Epidermal melanocyte (primary cell): ENCODE measurements at regions not wholly inside any gene's neighbourhood (a gene's known extent, or its start where the extent isn't known, plus 50 kb on each side); places are given as distances from the start of the nearest gene placed in this dataset.
"Not testable (repeated sequence)": the region's sequence is repeated elsewhere in the genome, so short reads cannot be mapped to it uniquely, and the experiment has no call there.

ENCODE experiments used
- DNase-seq: peaks from one replicate; pipeline ENCODE4 v3.0.0; 2011; ENCODE audit warnings: low spot score; ENCODE audit not compliant: insufficient read length

DNA sequence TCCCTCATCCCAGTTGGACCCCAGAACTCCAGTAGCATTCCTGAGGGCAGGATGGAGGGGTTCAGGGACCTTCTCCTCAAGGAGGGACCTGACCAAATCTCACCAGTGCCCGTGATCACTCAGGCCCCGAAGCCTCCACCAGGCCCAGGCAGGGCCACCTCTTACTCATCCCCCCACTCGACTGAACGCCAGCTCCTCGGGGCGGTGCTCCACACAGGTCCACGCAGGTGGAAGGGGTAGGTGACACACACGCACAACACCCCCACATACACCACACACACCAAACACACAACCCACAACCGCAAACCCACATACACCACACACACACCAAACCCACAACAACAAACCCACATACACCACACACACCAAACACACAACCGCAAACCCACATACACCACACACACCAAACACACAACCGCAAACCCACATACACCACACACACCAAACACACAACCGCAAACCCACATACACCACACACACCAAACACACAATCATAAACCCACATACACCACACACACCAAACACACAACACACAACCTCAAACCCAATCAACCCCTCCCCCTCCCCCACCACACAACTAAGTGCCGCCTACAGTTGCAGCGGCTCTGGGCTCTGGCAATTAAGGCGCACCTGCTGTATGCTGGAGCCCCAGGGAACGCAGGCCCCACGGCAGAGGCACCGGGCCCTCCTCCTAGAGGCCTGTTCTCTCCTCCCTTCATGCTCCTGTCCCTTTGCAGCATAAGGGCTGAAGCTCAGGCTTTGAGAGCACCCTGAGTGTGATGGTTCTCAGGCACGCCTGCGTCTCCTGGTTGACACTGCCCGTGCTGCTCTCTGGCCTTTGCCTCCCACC, 1318.1 kb downstream of the TBC1D22A start:
- no peak for DNase-seq

DNA sequence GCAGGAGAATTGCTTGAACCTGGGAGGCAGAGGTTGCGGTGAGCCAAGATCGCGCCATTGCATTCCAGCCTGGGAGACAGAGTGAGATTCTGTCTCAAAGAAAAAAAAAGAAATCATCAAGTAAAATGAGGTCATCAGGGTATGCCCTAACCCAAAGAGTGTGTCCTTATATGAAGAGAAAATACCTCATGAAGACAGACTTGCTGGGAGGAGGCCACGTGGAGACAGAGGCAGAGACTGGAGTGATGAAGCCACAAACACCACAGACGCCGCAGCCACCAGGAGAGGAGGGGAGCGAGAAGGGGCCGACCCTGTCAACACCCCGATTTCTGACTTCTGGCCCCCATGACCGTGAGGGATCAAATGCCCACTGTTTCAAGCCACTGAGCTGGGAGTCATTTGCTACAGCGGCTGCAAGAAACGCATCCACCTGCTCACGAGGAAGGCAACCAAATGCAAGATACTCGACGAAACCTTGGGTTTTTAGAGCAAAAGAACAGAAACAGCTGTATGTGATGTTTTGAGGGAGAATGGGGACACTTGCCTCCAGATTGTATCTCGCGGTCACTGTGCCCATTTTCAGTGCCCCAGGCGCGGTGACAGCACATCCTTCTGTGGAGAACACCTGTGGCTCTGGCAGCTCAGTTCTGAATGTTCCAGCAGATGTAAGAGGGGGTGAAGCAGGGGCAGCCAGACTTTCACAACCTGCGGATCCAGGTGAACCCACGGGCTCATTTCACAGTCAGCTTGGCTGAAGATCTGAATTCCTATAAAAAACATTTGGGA, 1317.2 kb downstream of the TBC1D22A start:
- no peak for DNase-seq

DNA sequence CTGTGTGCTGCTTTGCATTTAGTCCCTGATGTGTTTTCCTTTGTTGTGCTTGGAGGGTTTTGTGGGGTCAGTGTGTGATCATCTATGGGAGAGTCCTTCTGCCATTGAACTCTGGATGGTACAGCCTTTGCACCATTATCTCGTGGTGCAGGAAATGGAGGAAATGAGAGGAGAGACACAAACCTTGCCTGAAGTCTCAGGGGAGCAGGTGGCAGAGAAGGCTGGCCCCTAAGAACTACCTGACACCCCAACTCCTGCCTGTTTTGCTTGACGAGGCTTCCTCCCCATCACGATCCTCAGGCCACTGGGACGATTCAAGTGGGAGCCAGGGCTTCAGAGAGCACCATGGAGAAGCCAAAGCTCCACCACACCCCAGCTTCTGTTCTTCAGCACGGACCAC, 1316.4 kb downstream of the TBC1D22A start:
- DNase-seq = no peak

DNA sequence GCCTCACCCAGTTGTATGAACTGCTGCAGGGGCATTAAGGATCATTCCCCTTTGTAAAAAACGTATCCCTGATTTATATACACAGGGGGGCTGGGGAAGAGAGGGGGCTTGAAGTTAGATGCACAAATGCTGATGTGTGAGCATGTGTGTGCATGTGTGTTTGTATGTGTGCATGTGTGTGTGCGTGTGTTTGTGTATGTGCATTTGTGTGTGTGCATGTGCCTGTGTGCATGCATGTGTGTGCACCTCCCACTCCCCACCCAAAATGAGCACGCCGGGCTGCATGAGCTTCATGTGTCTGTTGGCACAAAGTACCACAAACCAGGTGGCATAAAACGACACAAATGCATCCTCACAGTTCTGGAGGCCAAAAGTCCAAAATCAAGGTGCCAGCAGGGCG, 1315.2 kb downstream of the TBC1D22A start:
- DNase-seq = no peak

DNA sequence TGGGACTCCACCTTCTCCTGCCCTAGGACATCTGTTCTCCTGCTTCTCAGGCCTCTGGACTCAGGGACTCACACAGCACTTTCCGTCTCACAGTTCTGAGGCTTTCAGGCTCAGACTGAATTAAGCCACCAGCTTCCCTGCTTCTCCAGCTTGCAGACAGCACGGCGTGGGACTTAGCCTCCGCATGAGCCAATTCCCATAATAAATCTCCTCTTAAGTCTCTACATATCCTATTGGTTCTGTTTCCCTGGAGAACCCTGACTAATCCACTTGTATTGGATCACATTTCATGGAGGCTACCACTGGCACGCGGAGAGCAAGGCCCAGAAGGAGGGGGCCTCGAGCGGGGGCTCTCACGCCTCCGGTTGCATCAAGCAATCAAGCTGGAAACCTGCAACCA, 1313.6 kb downstream of the TBC1D22A start:
- no peak for DNase-seq

DNA sequence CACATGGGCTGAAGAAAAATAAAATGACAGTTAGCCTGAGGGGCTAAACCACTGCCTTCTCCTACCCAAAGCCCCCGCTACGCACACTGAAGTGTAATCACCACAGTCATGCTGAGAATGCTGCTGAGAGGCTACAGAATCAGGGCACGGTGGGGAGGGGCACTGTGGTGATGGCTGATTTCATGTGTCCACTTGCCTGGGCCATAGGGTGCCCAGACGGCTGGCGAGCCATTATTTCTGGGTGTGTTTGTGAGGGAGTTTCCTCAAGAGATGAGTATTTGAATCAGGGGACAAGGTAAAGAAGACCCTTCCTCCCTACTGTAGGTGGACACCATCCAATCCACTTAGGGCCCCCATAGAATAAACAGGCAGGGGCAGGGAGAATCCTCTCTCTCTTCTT, 1313.2 kb downstream of the TBC1D22A start:
- DNase-seq = no peak

DNA sequence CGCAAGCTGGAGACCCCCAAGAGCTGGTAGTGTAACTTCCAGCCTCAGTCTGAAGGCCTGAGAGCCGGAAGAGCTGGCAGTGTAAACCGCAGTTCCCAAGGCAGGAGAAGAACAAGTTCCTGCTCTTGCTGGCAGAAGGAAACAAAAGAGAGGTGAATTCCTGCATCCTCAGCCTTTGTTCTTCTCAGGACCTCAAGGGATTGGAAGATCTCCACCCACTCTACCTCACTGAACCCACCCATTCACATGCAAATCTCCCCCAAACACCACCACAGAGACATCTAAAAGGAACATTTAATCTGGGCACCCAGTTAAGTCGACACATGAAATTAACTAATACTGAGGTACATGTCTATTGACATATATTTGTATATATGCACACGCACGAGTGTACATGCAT, 1310.3 kb downstream of the TBC1D22A start:
- no peak for DNase-seq

DNA sequence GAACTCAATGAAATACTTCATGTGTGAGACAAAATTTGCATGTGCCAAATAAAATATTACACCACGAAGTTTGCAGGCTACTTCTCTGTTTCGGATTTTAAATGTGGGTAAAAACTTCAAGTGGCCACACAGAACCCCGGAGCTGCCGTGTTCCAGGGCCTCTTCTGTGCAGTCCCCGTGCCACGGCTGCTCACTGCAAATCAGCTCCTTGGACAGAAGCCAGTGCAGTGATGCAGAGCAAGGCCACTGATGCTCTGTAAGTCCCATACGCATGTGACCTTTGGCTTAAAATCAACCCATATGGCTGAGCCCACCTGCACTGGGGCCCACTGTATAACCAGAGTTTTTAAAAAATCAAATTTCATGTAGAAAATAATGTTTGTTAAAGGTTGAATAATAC, 1309.4 kb downstream of the TBC1D22A start:
- no peak for DNase-seq

DNA sequence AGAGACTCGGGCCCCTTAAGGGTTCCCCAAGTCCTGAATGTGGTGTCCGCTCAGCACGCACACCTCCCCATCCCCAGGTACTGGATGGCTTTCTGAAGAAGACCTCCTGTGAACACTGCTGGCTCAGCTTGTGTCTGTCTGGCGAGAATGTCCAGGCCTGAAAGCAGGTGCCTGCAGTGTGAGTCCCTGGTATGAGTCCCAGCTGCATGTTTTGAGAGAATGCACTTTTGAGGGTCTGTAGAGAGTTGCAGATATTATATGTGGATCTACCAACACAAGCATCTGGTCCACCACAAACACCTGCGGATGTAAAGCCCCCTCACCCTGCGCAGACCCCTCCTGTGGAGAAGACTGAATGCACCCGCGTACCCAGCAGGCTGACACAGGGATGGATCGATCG, 1308.9 kb downstream of the TBC1D22A start:
- DNase-seq = no peak

DNA sequence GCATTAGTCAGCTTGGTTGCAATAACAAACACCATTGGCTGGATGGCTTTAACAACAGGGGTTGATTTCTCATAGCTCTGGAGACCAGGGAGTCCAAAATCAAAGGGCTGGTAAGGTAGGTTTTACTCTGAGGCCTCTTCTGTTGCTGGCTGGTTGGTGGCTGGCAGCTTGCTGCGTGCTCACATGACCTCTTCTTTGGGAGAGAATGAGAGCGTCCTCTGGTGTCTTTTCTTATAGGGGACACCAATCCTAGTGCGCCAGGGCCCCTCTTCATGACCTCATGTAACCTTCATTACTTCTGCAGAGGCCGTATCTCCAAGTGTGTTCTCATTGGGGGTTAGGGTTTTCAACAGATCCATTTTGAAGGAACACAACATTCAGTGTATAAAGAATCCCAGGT, 1308.3 kb downstream of the TBC1D22A start:
- no peak for DNase-seq

DNA sequence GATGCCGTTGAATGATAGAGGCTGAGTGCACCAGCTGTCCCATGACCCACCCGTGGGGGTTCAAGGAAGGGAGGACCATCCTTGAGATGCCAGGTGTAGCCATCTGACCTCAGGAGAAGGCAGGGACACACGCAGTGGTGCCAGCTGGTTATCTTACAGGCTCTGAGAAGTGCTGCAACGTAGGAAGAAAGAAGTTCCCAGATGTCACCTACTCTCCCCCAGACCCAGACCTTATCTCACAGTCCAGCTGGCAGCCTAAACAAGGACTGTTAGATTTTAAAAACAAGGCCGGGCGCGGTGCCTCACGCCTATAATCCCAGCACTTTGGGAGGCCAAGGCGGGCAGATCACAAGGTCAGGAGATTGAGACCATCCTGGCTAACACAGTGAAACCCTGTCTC, 1307.6 kb downstream of the TBC1D22A start:
- DNase-seq = no peak

DNA sequence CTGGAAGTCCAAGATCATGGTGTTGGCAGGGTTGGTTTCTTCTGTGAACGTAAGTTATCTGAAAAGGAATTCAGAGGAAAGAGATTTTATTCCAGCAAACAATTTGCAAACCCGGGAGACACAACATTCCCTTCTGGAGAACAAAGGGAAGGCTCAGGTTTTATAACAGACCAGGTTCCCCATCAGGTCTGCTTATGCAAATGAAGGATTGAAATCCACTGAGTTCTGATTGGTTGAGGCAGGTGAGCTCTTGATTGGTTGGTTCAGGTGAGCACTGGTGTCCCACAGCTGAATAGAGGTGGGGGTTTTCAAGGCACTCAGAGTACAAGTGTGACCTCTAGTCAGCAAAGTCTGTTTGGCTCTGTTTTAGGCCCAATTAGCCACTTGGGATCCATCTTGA, 1306.8 kb downstream of the TBC1D22A start:
- no peak for DNase-seq

DNA sequence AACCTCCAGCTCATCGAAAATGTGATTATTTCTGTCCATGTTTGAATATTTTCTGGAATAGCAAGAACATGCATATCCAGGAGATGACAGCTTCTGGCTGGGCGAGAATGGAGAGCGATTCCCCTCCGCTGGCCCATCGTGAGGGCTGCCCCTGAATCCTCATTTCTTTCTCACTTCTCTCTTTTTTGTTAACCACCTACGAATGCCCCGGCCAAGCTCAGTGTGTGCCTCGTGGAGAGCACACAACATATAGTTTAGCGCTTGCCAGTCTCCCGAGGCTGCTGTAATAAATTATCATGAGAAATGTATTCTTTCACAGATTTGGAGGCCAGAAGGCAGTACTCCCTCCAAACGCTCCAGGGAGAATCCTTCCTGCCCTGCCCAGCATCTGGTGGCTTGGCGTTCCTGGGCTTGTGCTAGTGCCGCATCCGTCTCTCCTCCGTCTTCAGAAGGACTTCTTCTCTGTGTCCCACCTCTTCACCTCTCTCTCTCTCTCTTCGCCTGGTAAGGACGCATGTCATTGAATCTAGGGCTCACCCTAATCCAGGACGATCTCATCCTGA, 1306.0 kb downstream of the TBC1D22A start:
- DNase-seq = no peak

DNA sequence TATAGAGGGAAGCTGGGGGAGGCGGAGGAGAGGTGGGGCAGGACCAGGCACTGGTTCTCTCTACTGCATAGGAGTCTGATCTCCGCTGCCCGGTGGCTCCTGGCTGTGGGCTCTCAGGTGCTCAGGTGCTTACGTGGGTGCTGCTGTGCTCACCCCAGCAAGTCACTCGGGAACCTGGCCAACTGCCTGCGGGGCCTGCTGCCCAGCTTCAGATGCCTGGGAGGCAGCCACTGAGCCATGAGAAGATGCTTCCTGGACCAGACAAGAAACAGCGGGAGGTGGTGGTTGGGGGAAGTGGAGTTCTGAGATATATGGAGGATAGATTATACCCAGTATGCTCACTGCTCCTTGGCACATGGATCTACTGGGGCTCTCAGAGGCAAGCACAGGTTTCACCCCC, 1303.4 kb downstream of the TBC1D22A start:
- DNase-seq = no peak

DNA sequence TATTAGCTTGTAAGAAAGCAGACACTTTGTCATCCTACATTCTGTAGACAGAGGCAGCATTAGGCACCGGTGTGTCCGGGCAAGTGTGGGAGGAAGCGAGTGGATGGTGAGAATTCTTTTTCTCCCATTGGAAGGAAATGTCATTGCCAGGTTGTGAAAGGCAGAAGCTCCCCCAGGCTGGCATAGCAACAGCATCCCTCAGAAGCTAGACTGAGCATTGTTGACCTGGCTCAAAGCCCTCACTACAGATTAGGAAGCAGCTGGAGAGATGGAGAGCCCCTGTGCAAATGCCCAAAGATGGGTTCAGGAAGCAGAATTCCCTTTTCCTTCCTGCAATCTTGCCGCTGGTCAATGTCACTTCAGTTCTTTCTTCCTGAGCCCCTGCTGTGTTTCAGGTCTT, 1299.3 kb downstream of the TBC1D22A start:
- no peak for DNase-seq

DNA sequence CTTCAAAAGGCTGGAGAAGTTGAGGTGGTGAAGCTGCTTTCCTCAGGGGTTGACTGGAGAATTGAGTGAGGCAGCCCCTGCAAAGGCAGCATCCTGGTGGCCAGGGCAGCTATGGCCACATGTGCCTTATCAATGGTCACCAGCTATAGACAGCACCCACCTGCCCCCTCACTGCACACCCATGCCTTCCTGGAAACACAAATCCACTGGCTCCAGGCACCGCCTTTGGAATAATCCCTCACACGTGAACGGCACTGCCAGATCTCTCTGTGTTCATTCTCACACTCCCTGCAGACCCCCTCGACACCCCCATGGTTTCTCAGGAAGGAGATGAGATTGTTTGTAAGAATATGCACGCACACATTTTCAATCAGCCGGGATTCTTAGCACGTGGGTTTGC, 1297.8 kb downstream of the TBC1D22A start:
- no peak for DNase-seq

DNA sequence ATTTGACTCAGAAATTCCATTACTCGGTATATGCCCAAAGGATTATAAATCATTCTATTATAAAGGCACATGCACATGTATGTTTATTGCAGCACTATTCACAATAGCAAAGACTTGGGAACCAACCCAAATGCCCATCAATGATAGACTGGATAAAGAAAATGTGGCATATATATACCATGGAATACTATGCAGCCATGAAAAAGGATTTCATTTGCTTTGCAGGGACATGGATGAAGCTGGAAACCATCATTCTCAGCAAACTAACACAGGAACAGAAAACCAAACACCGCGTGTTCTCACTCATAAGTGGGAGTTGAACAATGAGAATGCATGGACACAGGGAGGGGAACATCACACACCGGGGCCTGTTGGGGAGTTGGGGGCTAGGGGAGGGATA, 1297.1 kb downstream of the TBC1D22A start:
- DNase-seq = not testable (repeated sequence)

DNA sequence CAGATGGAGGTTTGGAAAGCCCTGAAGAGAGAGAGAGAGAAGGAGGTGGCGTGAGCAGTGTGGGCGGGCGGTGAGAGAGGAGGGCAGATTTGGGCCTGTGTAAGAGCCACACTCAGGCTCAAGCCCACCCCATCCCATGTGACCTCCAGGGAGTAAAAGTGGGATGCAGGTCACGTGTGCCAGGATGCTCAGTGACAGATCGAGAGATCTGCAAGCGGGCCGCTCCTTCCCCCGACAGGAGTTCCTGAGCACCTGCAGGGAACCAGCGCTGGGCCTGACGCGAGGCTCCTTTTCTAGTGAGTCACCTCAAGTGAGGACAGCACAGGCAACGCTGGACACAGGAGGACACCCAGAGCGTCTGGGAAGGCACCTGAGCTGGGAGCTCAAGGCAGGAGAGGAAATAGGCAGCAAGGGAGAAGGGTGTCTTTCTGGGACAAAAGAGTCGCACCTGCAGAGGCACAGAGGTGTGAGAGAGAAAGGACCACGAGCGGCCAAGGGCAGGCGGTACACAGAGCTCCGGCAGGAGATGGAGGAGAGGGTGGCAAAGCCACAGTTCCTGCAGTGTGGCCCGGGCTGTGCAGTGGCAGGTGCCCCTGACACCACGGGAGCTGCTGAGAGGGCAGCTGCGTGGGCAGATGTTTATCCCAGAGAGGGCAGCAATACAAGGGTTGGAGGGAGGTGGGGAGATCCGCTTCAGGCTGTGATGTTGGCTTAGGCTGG, 1294.8 kb downstream of the TBC1D22A start:
- no peak for DNase-seq

DNA sequence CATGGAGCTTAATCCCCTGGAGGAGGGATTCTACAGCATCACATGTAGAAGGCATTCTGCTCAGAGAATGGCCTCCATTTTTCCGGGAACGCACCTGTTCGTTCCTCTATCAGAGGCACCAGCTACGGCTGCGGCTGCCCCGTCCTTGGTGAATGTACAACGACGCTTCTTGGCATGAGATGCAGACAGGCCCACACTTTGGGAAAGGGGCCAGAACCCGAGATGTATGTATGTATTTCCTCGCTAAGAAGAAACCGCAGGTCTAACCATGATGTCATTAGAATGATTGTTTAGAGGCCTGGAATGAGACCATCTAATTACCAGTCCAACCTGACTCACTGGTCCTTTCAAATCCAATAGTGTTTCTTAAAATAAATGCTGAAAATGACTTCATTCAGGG, 1293.4 kb downstream of the TBC1D22A start:
- no peak for DNase-seq

DNA sequence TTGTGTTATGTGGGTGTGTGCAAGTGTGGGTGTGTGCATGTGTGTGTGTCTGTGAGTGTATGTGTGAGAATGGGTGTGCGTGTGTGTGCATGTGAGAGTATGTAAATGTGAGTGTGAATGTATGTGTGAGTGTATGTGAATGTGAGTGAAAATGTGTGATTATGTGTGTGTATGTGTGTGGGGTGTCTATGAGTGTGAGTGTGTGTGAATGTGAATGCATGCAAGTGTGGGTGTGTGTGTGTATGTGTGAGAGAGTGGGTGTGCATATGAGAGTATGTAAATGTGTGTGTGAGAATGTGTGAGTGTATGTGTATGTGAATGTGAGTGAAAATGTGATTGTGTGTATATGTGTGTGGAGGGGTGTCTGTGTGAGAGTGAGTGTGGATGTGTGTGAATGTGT, 1292.7 kb downstream of the TBC1D22A start:
- no peak for DNase-seq

DNA sequence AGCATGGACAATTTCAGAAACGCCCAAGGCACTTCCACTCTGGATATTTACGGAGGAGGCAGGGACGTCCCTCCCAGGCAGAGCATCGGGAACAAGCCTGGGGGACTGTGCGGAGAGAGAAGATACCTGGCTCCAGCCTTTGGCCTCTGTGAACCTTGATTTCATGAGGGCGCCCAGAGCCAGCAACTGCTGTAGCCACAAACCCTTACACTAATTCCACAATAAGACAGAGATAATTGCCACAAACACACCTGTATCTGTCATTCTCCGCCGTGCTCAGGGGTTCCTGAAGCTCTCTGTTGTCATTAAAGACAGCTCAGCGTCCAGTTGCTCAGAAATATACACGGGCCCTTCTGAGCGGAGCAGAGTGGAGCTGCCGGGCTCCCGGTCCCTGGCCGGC, 1292.1 kb downstream of the TBC1D22A start:
- no peak for DNase-seq

DNA sequence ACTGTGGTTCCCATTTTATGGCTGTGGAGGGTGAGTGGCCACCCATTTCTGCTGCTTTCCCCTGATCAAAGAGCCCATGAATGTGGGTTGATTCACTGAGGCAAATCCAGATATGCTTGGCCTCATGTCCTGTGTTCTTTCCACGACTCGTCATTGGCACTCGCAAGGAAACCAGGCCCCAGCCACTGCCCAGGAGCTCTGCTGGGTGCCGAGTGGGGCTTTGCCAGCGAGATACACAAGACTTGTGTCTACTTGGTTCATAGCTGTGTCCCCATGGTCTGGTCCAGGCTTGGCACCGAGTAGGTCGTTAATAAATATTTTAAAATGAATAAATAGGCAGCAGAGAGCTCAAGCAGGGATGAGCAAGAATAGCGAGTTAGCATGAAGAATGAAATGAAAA, 1291.5 kb downstream of the TBC1D22A start:
- no peak for DNase-seq
